Upper lobe of left lung (tissue), 6 donors: ENCODE measurements at regions not wholly inside any gene's neighbourhood (a gene's known extent, or its start where the extent isn't known, plus 50 kb on each side); places are given as distances from the start of the nearest gene placed in this dataset.

ENCODE experiments used
- ATAC-seq, 2 donors: fragments of 200-7000 bp; cut with Tn5 transposase; one replicate each; pipeline ENCODE4 v1.9.1; 2022; ENCODE audit warnings: mild to moderate bottlenecking in 2 of 2, moderate library complexity in 2 of 2; ENCODE audit not compliant: low FRiP score in 2 of 2
- DNase-seq, 2 donors: peaks; one replicate each; pipeline ENCODE4 v3.0.0-alpha.2; 2019 to 2020
- H3K27ac ChIP-seq, 4 donors: fragments of 200-600 bp; sonication (generic); one replicate each; pipeline ENCODE4 v1.5.1; 2016 to 2019
- H3K27me3 ChIP-seq, 4 donors: fragments of 200-600 bp; sonication (generic); one replicate each; pipeline ENCODE4 v1.5.1; 2017 to 2019
- H3K36me3 ChIP-seq, 4 donors: fragments of 200-600 bp; sonication (generic); one replicate each; pipeline ENCODE4 v1.5.1; 2016 to 2019
- H3K4me1 ChIP-seq, 4 donors: fragments of 200-600 bp; sonication (generic); one replicate each; pipeline ENCODE4 v1.5.1; 2018 to 2019
- H3K4me3 ChIP-seq, 4 donors: fragments of 200-600 bp; sonication (generic); one replicate each; pipeline ENCODE4 v1.5.1; 2017 to 2019; ENCODE audit warnings: mild to moderate bottlenecking in 2 of 4, moderate library complexity in 1 of 4
- H3K9me3 ChIP-seq, 4 donors: fragments of 200-600 bp; sonication (generic); one replicate each; pipeline ENCODE4 v1.5.1; 2018 to 2019
- CTCF ChIP-seq, 6 experiments: fragments of 450-650 bp in 4 of 6; fragments of 200-600 bp in 2 of 6; sonication (generic) in 2 of 6; IDR thresholded peaks; one replicate each; pipeline ENCODE4 v1.5.1; 2016 to 2019; ENCODE audit warnings: antibody characterized with exemption in 6 of 6
- EP300 ChIP-seq, 4 donors: sonication (generic); formaldehyde crosslinking; IDR thresholded peaks; one replicate each; pipeline ENCODE4 v1.5.1; 2017; ENCODE audit warnings: antibody characterized with exemption in 4 of 4, control low read depth in 2 of 4
- POLR2A ChIP-seq, 4 donors: fragments of 450-650 bp; IDR thresholded peaks; one replicate each; pipeline ENCODE4 v1.5.1; 2016 to 2017; ENCODE audit warnings: antibody characterized with exemption in 4 of 4, mild to moderate bottlenecking in 2 of 4
- POLR2AphosphoS5 ChIP-seq, 2 donors: sonication (generic); formaldehyde crosslinking; IDR thresholded peaks; one replicate each; pipeline ENCODE4 v1.5.1; 2017; ENCODE audit warnings: antibody characterized with exemption in 2 of 2
- WGBS, 2 donors: methylation state at CpG; one replicate each; pipeline ENCODE4 v1.1.5; 2017 to 2018; 5-methylcytosine and 5-hydroxymethylcytosine counted together
- donor health status: DM: no; HTN: no; CAD: no; lungs with moderate emphysema.
- donor health status: DM: no; HTN: yes; CAD: no; lungs with severe emphysema.

GRCh38 chr14:39868251-39868650, 436.0 kb upstream of the FBXO33 start:
- no peaks in the 10 kb centered on the region for H3K9me3 ChIP-seq
- DNase-seq, result no peak
- no peaks in the 10 kb centered on the region for H3K27me3 ChIP-seq
- 60 to 61% methylated on average over 3 of the region's 3 CpGs for WGBS, 2 donors
- H3K4me3 ChIP-seq, result no peak overlapping the region
- TF ChIP-seq EP300 (IDR thresholded peaks at IDR 0.05) (no peak), POLR2A (IDR thresholded peaks at IDR 0.05) (no peak), POLR2AphosphoS5 (IDR thresholded peaks at IDR 0.05) (no peak), CTCF (IDR thresholded peaks at IDR 0.05) (no peak)
- no peak overlapping the region for H3K27ac ChIP-seq
- ATAC-seq, result no peak
- no peaks in the 10 kb centered on the region for H3K4me1 ChIP-seq
- no peaks in the 10 kb centered on the region for H3K36me3 ChIP-seq

- H3K27ac ChIP-seq, result no peak overlapping the region
- no peaks in the 10 kb centered on the region for H3K27me3 ChIP-seq
- H3K36me3 ChIP-seq, result no peaks in the 10 kb centered on the region
- DNase-seq (no peak), ATAC-seq (no peak)
- H3K4me1 ChIP-seq, result no peaks in the 10 kb centered on the region
- TF ChIP-seq CTCF (IDR thresholded peaks at IDR 0.05) (no peak), POLR2A (IDR thresholded peaks at IDR 0.05) (no peak), POLR2AphosphoS5 (IDR thresholded peaks at IDR 0.05) (no peak), EP300 (IDR thresholded peaks at IDR 0.05) (no peak)
- 75 to 83% methylated on average over 1 of the region's 1 CpG for WGBS, 2 donors
- no peaks in the 10 kb centered on the region for H3K9me3 ChIP-seq
- H3K4me3 ChIP-seq, result no peak overlapping the region
These were observed 431.2 kb upstream of the FBXO33 start for GRCh38 chr14:39863441-39863840.

GRCh38 chr14:39861696-39862095, 429.5 kb upstream of the FBXO33 start:
- 58 to 78% methylated on average over 2 of the region's 2 CpGs for WGBS, 2 donors
- Histone ChIP-seq H3K27me3 (no peaks in the 10 kb centered on the region), H3K4me3 (no peak overlapping the region), H3K4me1 (no peaks in the 10 kb centered on the region), H3K36me3 (no peaks in the 10 kb centered on the region), H3K9me3 (no peaks in the 10 kb centered on the region), H3K27ac (no peak overlapping the region)
- ATAC-seq (no peak), DNase-seq (no peak)
- TF ChIP-seq POLR2AphosphoS5 (IDR thresholded peaks at IDR 0.05) (no peak), EP300 (IDR thresholded peaks at IDR 0.05) (no peak), CTCF (IDR thresholded peaks at IDR 0.05) (no peak)

- H3K27me3 ChIP-seq, result no peaks in the 10 kb centered on the region
- no peak for DNase-seq
- WGBS, 2 donors, result 44 to 77% methylated on average over 4 of the region's 4 CpGs
These were observed 429.0 kb upstream of the FBXO33 start for GRCh38 chr14:39861229-39861600.

More at GRCh38 chr14:39861229-39861600, 429.0 kb upstream of the FBXO33 start:
- TF ChIP-seq POLR2AphosphoS5 (IDR thresholded peaks at IDR 0.05) (no peak), EP300 (IDR thresholded peaks at IDR 0.05) (no peak), CTCF (IDR thresholded peaks at IDR 0.05) (no peak), POLR2A (IDR thresholded peaks at IDR 0.05) (no peak)
- Histone ChIP-seq H3K4me3 (no peak overlapping the region), H3K27ac (no peak overlapping the region), H3K9me3 (no peaks in the 10 kb centered on the region), H3K4me1 (no peaks in the 10 kb centered on the region), H3K36me3 (no peaks in the 10 kb centered on the region)
- ATAC-seq, result no peak
